ENCODE measurements at regions not wholly inside any gene's neighbourhood (a gene's known extent, or its start where the extent isn't known, plus 50 kb on each side); places are given as distances from the start of the nearest gene placed in this dataset.

GRCh38 chr2:41568648-41569047, 479.2 kb upstream of the PKDCC start:
- TF ChIP-seq POLR2A (IDR thresholded peaks at IDR 0.05) (no peak), POLR2AphosphoS5 (IDR thresholded peaks at IDR 0.05) (no peak)
- TF ChIP-seq, protein P1, sequence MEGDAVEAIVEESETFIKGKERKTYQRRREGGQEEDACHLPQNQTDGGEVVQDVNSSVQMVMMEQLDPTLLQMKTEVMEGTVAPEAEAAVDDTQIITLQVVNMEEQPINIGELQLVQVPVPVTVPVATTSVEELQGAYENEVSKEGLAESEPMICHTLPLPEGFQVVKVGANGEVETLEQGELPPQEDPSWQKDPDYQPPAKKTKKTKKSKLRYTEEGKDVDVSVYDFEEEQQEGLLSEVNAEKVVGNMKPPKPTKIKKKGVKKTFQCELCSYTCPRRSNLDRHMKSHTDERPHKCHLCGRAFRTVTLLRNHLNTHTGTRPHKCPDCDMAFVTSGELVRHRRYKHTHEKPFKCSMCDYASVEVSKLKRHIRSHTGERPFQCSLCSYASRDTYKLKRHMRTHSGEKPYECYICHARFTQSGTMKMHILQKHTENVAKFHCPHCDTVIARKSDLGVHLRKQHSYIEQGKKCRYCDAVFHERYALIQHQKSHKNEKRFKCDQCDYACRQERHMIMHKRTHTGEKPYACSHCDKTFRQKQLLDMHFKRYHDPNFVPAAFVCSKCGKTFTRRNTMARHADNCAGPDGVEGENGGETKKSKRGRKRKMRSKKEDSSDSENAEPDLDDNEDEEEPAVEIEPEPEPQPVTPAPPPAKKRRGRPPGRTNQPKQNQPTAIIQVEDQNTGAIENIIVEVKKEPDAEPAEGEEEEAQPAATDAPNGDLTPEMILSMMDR (IDR thresholded peaks at IDR 0.05 in 8 of 11, conservative IDR thresholded peaks at IDR 0.05 in 3 of 11), result no peak
- WGBS, 5 donors, result 71 to 83% (median 74%) methylated on average over 1 of the region's 1 CpG
- no peaks in the 10 kb centered on the region for H3K36me3 ChIP-seq
- no peaks in the 10 kb centered on the region for H3K27me3 ChIP-seq (replicated peaks in 1 of 7)
- no peak overlapping the region for H3K27ac ChIP-seq
- H3K4me3 ChIP-seq, result no peak overlapping the region
- no peaks in the 10 kb centered on the region for H3K9me3 ChIP-seq
- intact Hi-C loops (cut with DNase I; ENCODE audit: low total_unique reads), result no loop called here
- no peak for DNase-seq
- no peaks in the 10 kb centered on the region for H3K4me1 ChIP-seq

- 69 to 85% (median 74%) methylated on average over 3 of the region's 3 CpGs for WGBS, 5 donors
- Histone ChIP-seq H3K9me3 (no peaks in the 10 kb centered on the region), H3K27me3 (replicated peaks in 1 of 7) (no peaks in the 10 kb centered on the region), H3K4me3 (no peak overlapping the region), H3K27ac (no peak overlapping the region), H3K36me3 (no peaks in the 10 kb centered on the region), H3K4me1 (no peaks in the 10 kb centered on the region)
- intact Hi-C loops (cut with DNase I; ENCODE audit: low total_unique reads), result no loop called here
- no peak for DNase-seq
- TF ChIP-seq POLR2AphosphoS5 (IDR thresholded peaks at IDR 0.05) (no peak), POLR2A (IDR thresholded peaks at IDR 0.05) (no peak)
- TF ChIP-seq, protein P1 (IDR thresholded peaks at IDR 0.05 in 8 of 11, conservative IDR thresholded peaks at IDR 0.05 in 3 of 11), result no peak
Observed at GRCh38 chr2:41572154-41572553, 475.7 kb upstream of the PKDCC start.

DNA sequence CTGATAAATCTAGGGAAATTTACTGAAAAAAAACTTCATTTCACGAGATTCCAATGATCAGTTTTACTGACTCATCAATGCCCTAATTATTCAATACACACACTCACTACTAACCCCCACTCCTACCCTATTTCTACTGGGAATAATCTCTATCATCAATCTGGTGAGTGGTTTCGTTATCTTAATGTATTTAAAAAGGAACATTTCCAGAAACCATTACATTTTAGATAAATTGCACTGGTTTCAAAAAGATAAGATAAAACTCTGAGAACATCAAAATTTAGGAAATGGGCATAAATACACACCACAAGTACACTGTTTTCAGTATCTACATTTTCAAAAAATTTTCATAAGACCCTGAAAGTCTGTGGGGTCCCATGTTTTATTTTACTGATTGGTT, 471.4 kb upstream of the PKDCC start:
- DNase-seq, result no peak
- TF ChIP-seq POLR2A (IDR thresholded peaks at IDR 0.05), result no peak
- TF ChIP-seq, protein P1 (IDR thresholded peaks at IDR 0.05 in 8 of 11, conservative IDR thresholded peaks at IDR 0.05 in 3 of 11), result no peak
- no peak for TF ChIP-seq POLR2AphosphoS5 (IDR thresholded peaks at IDR 0.05)
- H3K9me3 ChIP-seq, result no peaks in the 10 kb centered on the region
- intact Hi-C loops (cut with DNase I; ENCODE audit: low total_unique reads), result no loop called here
- 62 to 81% (median 62%) methylated on average over 2 of the region's 2 CpGs for WGBS, 5 donors
- no peaks in the 10 kb centered on the region for H3K27me3 ChIP-seq (replicated peaks in 1 of 7)
- no peaks in the 10 kb centered on the region for H3K4me1 ChIP-seq
- no peak overlapping the region for H3K4me3 ChIP-seq
- no peaks in the 10 kb centered on the region for H3K36me3 ChIP-seq
- no peak overlapping the region for H3K27ac ChIP-seq

GRCh38 chr2:41579806-41580205, 468.0 kb upstream of the PKDCC start:
- TF ChIP-seq, protein P1 (IDR thresholded peaks at IDR 0.05 in 8 of 11, conservative IDR thresholded peaks at IDR 0.05 in 3 of 11), result no peak
- no peak for TF ChIP-seq POLR2A (IDR thresholded peaks at IDR 0.05)
- no peak for TF ChIP-seq POLR2AphosphoS5 (IDR thresholded peaks at IDR 0.05)
- H3K9me3 ChIP-seq, result peaks cover 0 to 23% (median 14%) of the 10 kb centered on the region in 8 donors
- H3K27ac ChIP-seq, result no peak overlapping the region
- no peaks in the 10 kb centered on the region for H3K27me3 ChIP-seq (replicated peaks in 1 of 7)
- H3K4me3 ChIP-seq, result no peak overlapping the region
- no peak for DNase-seq
- 73 to 86% (median 83%) methylated on average over 2 of the region's 2 CpGs for WGBS, 5 donors
- H3K36me3 ChIP-seq, result no peaks in the 10 kb centered on the region
- intact Hi-C loops (cut with DNase I; ENCODE audit: low total_unique reads), result no loop called here
- H3K4me1 ChIP-seq, result no peaks in the 10 kb centered on the region
